Sigmoid colon (tissue), 6 donors: ENCODE measurements at regions not wholly inside any gene's neighbourhood (a gene's known extent, or its start where the extent isn't known, plus 50 kb on each side); places are given as distances from the start of the nearest gene placed in this dataset.

Experiments
- DNase-seq: peaks from one replicate; pipeline ENCODE4 v3.0.0-alpha.2; 2019
- H3K27ac ChIP-seq, 4 donors: fragments of 200-600 bp; sonication (generic); one replicate each; pipeline ENCODE4 v1.5.1; 2016 to 2019; ENCODE audit warnings: mild to moderate bottlenecking in 1 of 4
- H3K27me3 ChIP-seq, 3 donors: fragments of 200-600 bp; sonication (generic); one replicate each; pipeline ENCODE4 v1.5.1; 2019; ENCODE audit warnings: mild to moderate bottlenecking in 1 of 3
- H3K36me3 ChIP-seq, 4 donors: fragments of 200-600 bp; sonication (generic); one replicate each; pipeline ENCODE4 v1.5.1; 2016 to 2019
- H3K4me1 ChIP-seq, 4 donors: fragments of 200-600 bp; sonication (generic); one replicate each; pipeline ENCODE4 v1.5.1; 2017 to 2019
- H3K4me3 ChIP-seq, 4 donors: fragments of 200-600 bp; sonication (generic); one replicate each; pipeline ENCODE4 v1.5.1; 2017 to 2019; ENCODE audit warnings: mild to moderate bottlenecking in 2 of 4, moderate library complexity in 1 of 4
- H3K9me3 ChIP-seq, 4 donors: fragments of 200-600 bp in 3 of 4; sonication (generic) in 3 of 4; one replicate each; pipeline versions ENCODE4 v1.5.1 to v1.6.1; 2013 to 2019
- CTCF ChIP-seq, 4 experiments: fragments of 450-650 bp in 3 of 4; fragments of 200-600 bp in 1 of 4; IDR thresholded peaks; one replicate each; pipeline ENCODE4 v1.5.1; 2016 to 2019; ENCODE audit warnings: antibody characterized with exemption in 4 of 4, mild to moderate bottlenecking in 3 of 4, moderate library complexity in 2 of 4
- EP300 ChIP-seq, 4 donors: sonication (generic); formaldehyde crosslinking; IDR thresholded peaks; one replicate each; pipeline ENCODE4 v1.6.1; 2017; ENCODE audit warnings: antibody characterized with exemption in 4 of 4
- POLR2A ChIP-seq, 2 donors: fragments of 450-650 bp; IDR thresholded peaks; one replicate each; pipeline ENCODE4 v1.6.1; 2016; ENCODE audit warnings: antibody characterized with exemption in 2 of 2, mild to moderate bottlenecking in 2 of 2, moderate library complexity in 2 of 2
- POLR2AphosphoS5 ChIP-seq, 4 donors: sonication (generic); formaldehyde crosslinking; IDR thresholded peaks; one replicate each; pipeline ENCODE4 v1.6.1; 2017; ENCODE audit warnings: antibody characterized with exemption in 4 of 4
- WGBS, 2 donors: extraction: QIAGEN DNeasy Blood & Tissue Kit; methylation state at CpG; one replicate each; pipeline ENCODE4 v1.1.7; 2013; 5-methylcytosine and 5-hydroxymethylcytosine counted together
- intact Hi-C: fragments of 100-400 bp; cut with DNase I; formaldehyde crosslinking; loops from one replicate; pipeline ENCODE4 v1.15.1; 2023
- donor health status: healthy with polysubstance abuse.
- donor health status: healthy.

- 84 to 90% methylated on average over 5 of the region's 5 CpGs for WGBS, 2 donors
- no peaks in the 10 kb centered on the region for H3K36me3 ChIP-seq
- H3K4me3 ChIP-seq: no peak overlapping the region
- peaks cover 4 to 8% (median 6%) of the 10 kb centered on the region in 4 donors for H3K9me3 ChIP-seq
- peak; percentile 19 for DNase-seq
- intact Hi-C loops: no loop called here
- H3K27ac ChIP-seq: no peak overlapping the region
- H3K4me1 ChIP-seq: no peaks in the 10 kb centered on the region
- no peaks in the 10 kb centered on the region for H3K27me3 ChIP-seq
- TF ChIP-seq POLR2A (IDR thresholded peaks at IDR 0.05) (no peak), CTCF (IDR thresholded peaks at IDR 0.05) (no peak), EP300 (IDR thresholded peaks at IDR 0.05) (no peak), POLR2AphosphoS5 (IDR thresholded peaks at IDR 0.05) (no peak)
Observed at GRCh38 chr10:130230036-130230435, 93.8 kb downstream of the GLRX3 start.

- peak; percentile 21 for DNase-seq
- no peaks in the 10 kb centered on the region for H3K27me3 ChIP-seq
- no peaks in the 10 kb centered on the region for H3K4me1 ChIP-seq
- no peak overlapping the region for H3K27ac ChIP-seq
- intact Hi-C loops: no loop called here
- H3K36me3 ChIP-seq: no peaks in the 10 kb centered on the region
- H3K4me3 ChIP-seq: no peak overlapping the region
- no peak for TF ChIP-seq EP300 (IDR thresholded peaks at IDR 0.05)
- TF ChIP-seq CTCF (IDR thresholded peaks at IDR 0.05): no peak
- TF ChIP-seq POLR2AphosphoS5 (IDR thresholded peaks at IDR 0.05): no peak
- no peak for TF ChIP-seq POLR2A (IDR thresholded peaks at IDR 0.05)
- WGBS, 2 donors: 77 to 83% methylated on average over 6 of the region's 6 CpGs
- H3K9me3 ChIP-seq: peaks cover 4 to 8% (median 6%) of the 10 kb centered on the region in 4 donors
Observed at GRCh38 chr10:130230611-130231010, 94.4 kb downstream of the GLRX3 start.

- no peaks in the 10 kb centered on the region for H3K27me3 ChIP-seq
- intact Hi-C loops: no loop called here
- no peak overlapping the region for H3K4me3 ChIP-seq
- no peaks in the 10 kb centered on the region for H3K36me3 ChIP-seq
- H3K4me1 ChIP-seq: no peaks in the 10 kb centered on the region
- H3K9me3 ChIP-seq: peaks cover 4 to 8% (median 6%) of the 10 kb centered on the region in 4 donors
- peak; percentile 53 for DNase-seq
- 87 to 92% methylated on average over 15 of the region's 15 CpGs for WGBS, 2 donors
- no peak overlapping the region for H3K27ac ChIP-seq
- TF ChIP-seq EP300 (IDR thresholded peaks at IDR 0.05) (no peak), POLR2AphosphoS5 (IDR thresholded peaks at IDR 0.05) (no peak), POLR2A (IDR thresholded peaks at IDR 0.05) (no peak), CTCF (IDR thresholded peaks at IDR 0.05) (no peak)
Observed at GRCh38 chr10:130231251-130231741, 95.1 kb downstream of the GLRX3 start.

GRCh38 chr10:130232166-130233034, 96.2 kb downstream of the GLRX3 start:
- 85% methylated on average over 28 of the region's 28 CpGs for WGBS, 2 donors
- Histone ChIP-seq H3K27me3 (no peaks in the 10 kb centered on the region), H3K36me3 (no peaks in the 10 kb centered on the region), H3K4me1 (no peaks in the 10 kb centered on the region), H3K9me3 (peaks cover 4 to 11% (median 5%) of the 10 kb centered on the region in 4 donors), H3K4me3 (no peak overlapping the region), H3K27ac (no peak overlapping the region)
- peak; percentile 32 for DNase-seq
- intact Hi-C loops: no loop called here
- TF ChIP-seq CTCF (IDR thresholded peaks at IDR 0.05): no peak
- TF ChIP-seq POLR2A (IDR thresholded peaks at IDR 0.05): no peak
- no peak for TF ChIP-seq EP300 (IDR thresholded peaks at IDR 0.05)
